ENCODE measurements at regions not wholly inside any gene's neighbourhood (a gene's known extent, or its start where the extent isn't known, plus 50 kb on each side); places are given as distances from the start of the nearest gene placed in this dataset.
"Not testable (repeated sequence)": the region's sequence is repeated elsewhere in the genome, so short reads cannot be mapped to it uniquely, and the experiment has no call there.

GRCh38 chr1:143845193-143845592 lies 126.6 kb downstream of the FAM72C start:
- not testable (repeated sequence) for H3K36me3 ChIP-seq (ENCODE audit: control insufficient read depth, insufficient read depth, low read length); H3K27me3 ChIP-seq (ENCODE audit: control insufficient read depth, insufficient read depth, low read length); H3K27ac ChIP-seq (ENCODE audit: low read depth, low read length); H3K9me3 ChIP-seq (ENCODE audit: control insufficient read depth, insufficient read depth, low read length); DNase-seq (ENCODE audit: low read depth in 4 of 6, low spot score in 6 of 6); H3K4me1 ChIP-seq (ENCODE audit: control insufficient read depth, insufficient read depth, low read length); H3K4me3 ChIP-seq (ENCODE audit: low read depth, low read length)
- no CpG with 5 or more reads among the region's 1 CpG for WGBS (ENCODE audit: insufficient coverage)

GRCh38 chr1:143842058-143842457 lies 129.7 kb downstream of the FAM72C start:
- H3K27ac ChIP-seq (ENCODE audit: low read depth, low read length); DNase-seq (ENCODE audit: low read depth in 4 of 6, low spot score in 6 of 6); H3K4me1 ChIP-seq (ENCODE audit: control insufficient read depth, insufficient read depth, low read length); H3K9me3 ChIP-seq (ENCODE audit: control insufficient read depth, insufficient read depth, low read length); H3K36me3 ChIP-seq (ENCODE audit: control insufficient read depth, insufficient read depth, low read length); H3K4me3 ChIP-seq (ENCODE audit: low read depth, low read length); H3K27me3 ChIP-seq (ENCODE audit: control insufficient read depth, insufficient read depth, low read length): not testable (repeated sequence)
- no CpG with 5 or more reads among the region's 2 CpGs for WGBS (ENCODE audit: insufficient coverage)

- H3K36me3 ChIP-seq (ENCODE audit: control insufficient read depth, insufficient read depth, low read length); H3K9me3 ChIP-seq (ENCODE audit: control insufficient read depth, insufficient read depth, low read length); H3K4me1 ChIP-seq (ENCODE audit: control insufficient read depth, insufficient read depth, low read length); DNase-seq (ENCODE audit: low read depth in 4 of 6, low spot score in 6 of 6); H3K27ac ChIP-seq (ENCODE audit: low read depth, low read length); H3K27me3 ChIP-seq (ENCODE audit: control insufficient read depth, insufficient read depth, low read length); H3K4me3 ChIP-seq (ENCODE audit: low read depth, low read length): not testable (repeated sequence)
- WGBS (ENCODE audit: insufficient coverage) = no CpG with 5 or more reads among the region's 32 CpGs
Observed at GRCh38 chr1:143839182-143839581, 132.6 kb downstream of the FAM72C start.

GRCh38 chr1:143838598-143838929 lies 133.2 kb downstream of the FAM72C start:
- not testable (repeated sequence) for H3K9me3 ChIP-seq (ENCODE audit: control insufficient read depth, insufficient read depth, low read length); DNase-seq (ENCODE audit: low read depth in 4 of 6, low spot score in 6 of 6); H3K27ac ChIP-seq (ENCODE audit: low read depth, low read length); H3K4me1 ChIP-seq (ENCODE audit: control insufficient read depth, insufficient read depth, low read length); H3K27me3 ChIP-seq (ENCODE audit: control insufficient read depth, insufficient read depth, low read length); H3K4me3 ChIP-seq (ENCODE audit: low read depth, low read length); H3K36me3 ChIP-seq (ENCODE audit: control insufficient read depth, insufficient read depth, low read length)
- WGBS (ENCODE audit: insufficient coverage) = no CpG with 5 or more reads among the region's 21 CpGs

DNA sequence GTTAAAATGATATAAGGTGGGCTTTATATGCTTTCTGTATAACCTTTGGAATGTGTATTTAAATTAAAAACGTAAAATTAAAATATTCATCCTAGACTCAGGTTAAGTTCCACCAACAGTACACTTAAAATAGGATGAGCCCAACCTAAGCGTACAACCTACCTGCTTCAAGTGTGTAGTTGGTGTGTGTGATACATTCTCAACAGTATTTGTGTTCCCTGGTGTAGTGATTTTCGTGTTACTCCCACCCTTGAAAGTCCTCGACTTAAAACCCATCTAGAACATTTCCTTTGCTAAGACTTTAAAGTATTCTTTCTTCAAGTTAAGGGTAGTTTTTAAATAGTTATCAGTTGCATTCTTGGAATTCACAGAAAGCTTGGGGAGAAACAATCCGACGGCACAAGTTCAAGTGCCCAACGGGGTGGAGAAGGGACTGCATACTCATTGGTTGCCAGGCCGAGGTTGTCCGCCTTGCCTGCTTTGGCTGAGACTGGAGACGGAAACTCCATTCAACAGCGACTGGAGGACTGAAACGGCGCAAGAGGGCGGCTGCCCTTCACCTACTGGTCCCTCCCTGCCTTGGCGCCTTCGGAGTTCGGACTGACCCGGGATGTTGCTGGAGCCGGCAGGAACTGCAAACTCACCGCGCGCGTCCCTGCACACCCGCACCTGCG lies 133.7 kb downstream of the FAM72C start:
- no CpG with 5 or more reads among the region's 25 CpGs for WGBS (ENCODE audit: insufficient coverage)
- H3K36me3 ChIP-seq (ENCODE audit: control insufficient read depth, insufficient read depth, low read length); H3K27ac ChIP-seq (ENCODE audit: low read depth, low read length); H3K27me3 ChIP-seq (ENCODE audit: control insufficient read depth, insufficient read depth, low read length); H3K9me3 ChIP-seq (ENCODE audit: control insufficient read depth, insufficient read depth, low read length); DNase-seq (ENCODE audit: low read depth in 4 of 6, low spot score in 6 of 6); H3K4me3 ChIP-seq (ENCODE audit: low read depth, low read length); H3K4me1 ChIP-seq (ENCODE audit: control insufficient read depth, insufficient read depth, low read length): not testable (repeated sequence)

- H3K27me3 ChIP-seq (ENCODE audit: control insufficient read depth, insufficient read depth, low read length); H3K4me3 ChIP-seq (ENCODE audit: low read depth, low read length); H3K9me3 ChIP-seq (ENCODE audit: control insufficient read depth, insufficient read depth, low read length); DNase-seq (ENCODE audit: low read depth in 4 of 6, low spot score in 6 of 6); H3K4me1 ChIP-seq (ENCODE audit: control insufficient read depth, insufficient read depth, low read length); H3K36me3 ChIP-seq (ENCODE audit: control insufficient read depth, insufficient read depth, low read length); H3K27ac ChIP-seq (ENCODE audit: low read depth, low read length): not testable (repeated sequence)
- WGBS (ENCODE audit: insufficient coverage) = no CpG with 5 or more reads among the region's 4 CpGs
Observed at GRCh38 chr1:143833376-143833775, 138.4 kb downstream of the FAM72C start.

- H3K36me3 ChIP-seq (ENCODE audit: control insufficient read depth, insufficient read depth, low read length); H3K4me3 ChIP-seq (ENCODE audit: low read depth, low read length); H3K27ac ChIP-seq (ENCODE audit: low read depth, low read length); H3K9me3 ChIP-seq (ENCODE audit: control insufficient read depth, insufficient read depth, low read length); H3K4me1 ChIP-seq (ENCODE audit: control insufficient read depth, insufficient read depth, low read length); H3K27me3 ChIP-seq (ENCODE audit: control insufficient read depth, insufficient read depth, low read length); DNase-seq (ENCODE audit: low read depth in 4 of 6, low spot score in 6 of 6): not testable (repeated sequence)
- no CpG with 5 or more reads among the region's 5 CpGs for WGBS (ENCODE audit: insufficient coverage)
Observed at GRCh38 chr1:143832379-143832716, 139.4 kb downstream of the FAM72C start.

DNA sequence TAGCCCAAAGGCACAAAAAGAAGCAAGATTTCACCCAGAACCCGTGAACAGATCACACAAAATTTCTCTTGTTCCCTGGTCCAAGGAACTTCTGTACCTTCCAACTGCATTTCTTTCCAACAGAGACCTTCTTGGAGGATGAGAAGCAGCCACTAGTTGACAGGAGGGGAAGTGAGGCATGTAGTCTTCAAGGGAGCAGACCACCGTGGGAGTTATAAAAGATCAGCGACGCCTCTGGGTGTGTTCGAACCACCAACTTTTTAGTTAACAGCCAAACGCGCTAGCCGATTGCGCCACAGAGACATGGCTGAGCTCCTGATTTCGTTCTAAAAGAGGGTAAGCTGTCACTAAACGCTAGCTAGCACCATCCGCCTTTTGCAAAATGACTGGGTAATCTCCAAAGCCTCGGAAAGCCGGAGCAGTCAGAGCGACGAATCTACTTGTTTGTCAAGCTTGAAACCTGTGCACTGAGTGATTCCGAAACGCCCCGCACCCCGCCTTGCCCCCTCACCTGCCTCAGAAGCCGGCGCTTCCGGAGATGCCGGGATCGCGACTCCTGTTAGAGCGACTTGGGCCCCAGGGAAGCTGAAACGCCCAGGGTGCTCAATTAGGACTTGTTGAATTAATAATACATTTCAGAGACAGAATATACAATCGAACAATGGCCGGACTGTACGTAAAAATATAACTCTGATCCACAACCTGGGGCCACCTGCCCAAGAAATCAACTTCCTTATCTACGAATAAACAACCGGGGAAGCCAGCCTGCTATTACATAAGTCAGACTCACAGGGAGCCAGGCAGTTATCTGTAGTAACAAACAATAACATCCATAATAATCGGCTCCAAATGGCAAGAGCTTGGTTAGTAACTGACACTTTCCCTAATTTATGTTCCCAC lies 140.1 kb downstream of the FAM72C start:
- H3K4me3 ChIP-seq (ENCODE audit: low read depth, low read length); H3K4me1 ChIP-seq (ENCODE audit: control insufficient read depth, insufficient read depth, low read length); H3K9me3 ChIP-seq (ENCODE audit: control insufficient read depth, insufficient read depth, low read length); DNase-seq (ENCODE audit: low read depth in 4 of 6, low spot score in 6 of 6); H3K27ac ChIP-seq (ENCODE audit: low read depth, low read length); H3K27me3 ChIP-seq (ENCODE audit: control insufficient read depth, insufficient read depth, low read length); H3K36me3 ChIP-seq (ENCODE audit: control insufficient read depth, insufficient read depth, low read length): not testable (repeated sequence)
- WGBS (ENCODE audit: insufficient coverage) = 29% methylated on average over 10 of the region's 34 CpGs

DNA sequence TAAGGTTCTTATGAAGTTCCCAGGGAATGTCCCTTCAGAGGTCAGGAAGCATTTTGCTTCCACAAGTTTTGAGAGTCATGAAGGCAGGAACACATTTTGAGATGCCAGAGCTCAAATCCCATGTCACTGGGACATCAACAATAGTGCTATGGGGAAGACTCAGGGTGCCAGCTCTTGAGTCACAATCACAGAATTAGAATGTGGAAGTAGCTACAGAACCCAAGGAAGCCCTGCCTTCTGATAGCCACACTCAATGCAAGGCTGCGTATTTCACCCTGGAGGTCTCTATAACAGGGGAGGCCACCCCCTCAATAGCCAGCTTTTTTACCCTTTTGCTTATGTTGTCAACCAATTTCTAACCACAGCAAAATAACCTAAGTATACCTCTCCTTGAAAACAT lies 145.6 kb downstream of the FAM72C start:
- not testable (repeated sequence) for H3K27me3 ChIP-seq (ENCODE audit: control insufficient read depth, insufficient read depth, low read length); H3K9me3 ChIP-seq (ENCODE audit: control insufficient read depth, insufficient read depth, low read length); H3K4me3 ChIP-seq (ENCODE audit: low read depth, low read length); H3K36me3 ChIP-seq (ENCODE audit: control insufficient read depth, insufficient read depth, low read length); DNase-seq (ENCODE audit: low read depth in 4 of 6, low spot score in 6 of 6); H3K27ac ChIP-seq (ENCODE audit: low read depth, low read length); H3K4me1 ChIP-seq (ENCODE audit: control insufficient read depth, insufficient read depth, low read length)
- no CpG with 5 or more reads among the region's 1 CpG for WGBS (ENCODE audit: insufficient coverage)

- H3K4me3 ChIP-seq (ENCODE audit: low read depth, low read length); H3K9me3 ChIP-seq (ENCODE audit: control insufficient read depth, insufficient read depth, low read length); DNase-seq (ENCODE audit: low read depth in 4 of 6, low spot score in 6 of 6); H3K27me3 ChIP-seq (ENCODE audit: control insufficient read depth, insufficient read depth, low read length); H3K27ac ChIP-seq (ENCODE audit: low read depth, low read length); H3K36me3 ChIP-seq (ENCODE audit: control insufficient read depth, insufficient read depth, low read length); H3K4me1 ChIP-seq (ENCODE audit: control insufficient read depth, insufficient read depth, low read length): not testable (repeated sequence)
- no CpG with 5 or more reads among the region's 3 CpGs for whole genome bisulfite sequencing (ENCODE audit: insufficient coverage)
Observed at GRCh38 chr1:143824266-143824665, 147.5 kb downstream of the FAM72C start.
